Hematopoietic multipotent progenitor cell treated with erythropoietin and hydrocortisone succinate and interleukin-3 and kit ligand, for 8 days (in vitro differentiated cells): ENCODE measurements at regions not wholly inside any gene's neighbourhood (a gene's known extent, or its start where the extent isn't known, plus 50 kb on each side); places are given as distances from the start of the nearest gene placed in this dataset.

ENCODE experiments used
- DNase-seq: peaks from one replicate; pipeline ENCODE4 v3.0.0-alpha.2; 2015

DNA sequence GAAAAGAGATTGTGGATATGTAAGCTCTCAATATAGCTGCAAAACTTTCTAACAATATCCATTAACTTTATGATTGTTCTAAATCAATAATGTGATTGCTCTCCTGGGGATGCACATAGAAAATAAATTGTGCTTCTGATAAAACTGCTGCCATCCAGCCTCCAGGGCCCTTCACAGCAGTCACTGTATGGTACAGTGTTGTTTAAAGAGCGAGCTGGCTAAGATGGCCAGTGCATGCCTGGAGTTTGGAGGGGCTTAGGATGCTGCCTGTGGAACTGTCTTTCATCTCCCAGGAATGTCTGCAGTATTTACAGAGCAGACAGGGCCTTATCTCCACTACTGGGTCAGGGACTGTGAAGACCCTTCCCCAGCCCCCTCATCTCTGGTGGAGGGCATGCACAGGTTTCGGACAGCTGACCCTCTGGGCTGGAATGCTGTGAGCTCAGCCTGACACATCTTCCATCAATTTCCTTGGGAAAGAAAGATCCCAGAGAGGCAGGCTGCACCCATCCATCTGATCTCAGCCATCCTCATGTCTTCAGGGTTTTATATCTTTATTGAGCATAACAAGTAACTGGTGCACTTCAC lies 137.0 kb downstream of the PLPP3 start:
- no peak for DNase-seq

DNA sequence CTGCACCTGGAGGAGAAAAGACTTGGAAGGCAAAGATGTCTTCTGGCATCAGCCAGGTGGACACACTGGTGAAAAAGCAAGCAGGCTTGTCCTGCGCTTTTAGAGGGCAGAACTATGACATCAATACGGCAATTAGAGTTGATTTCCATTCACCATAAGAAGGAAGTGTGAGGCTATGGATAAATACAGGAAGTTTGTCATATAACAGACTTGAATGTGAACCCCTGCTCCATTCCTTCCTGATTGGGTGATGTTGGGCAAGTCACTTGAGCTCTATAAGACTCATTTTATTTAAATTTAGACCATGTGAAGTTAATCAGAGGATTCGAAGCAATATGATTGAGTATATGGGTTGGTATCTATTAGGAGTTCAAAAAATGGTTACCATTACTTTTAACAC lies 137.8 kb downstream of the PLPP3 start:
- DNase-seq = no peak

DNA sequence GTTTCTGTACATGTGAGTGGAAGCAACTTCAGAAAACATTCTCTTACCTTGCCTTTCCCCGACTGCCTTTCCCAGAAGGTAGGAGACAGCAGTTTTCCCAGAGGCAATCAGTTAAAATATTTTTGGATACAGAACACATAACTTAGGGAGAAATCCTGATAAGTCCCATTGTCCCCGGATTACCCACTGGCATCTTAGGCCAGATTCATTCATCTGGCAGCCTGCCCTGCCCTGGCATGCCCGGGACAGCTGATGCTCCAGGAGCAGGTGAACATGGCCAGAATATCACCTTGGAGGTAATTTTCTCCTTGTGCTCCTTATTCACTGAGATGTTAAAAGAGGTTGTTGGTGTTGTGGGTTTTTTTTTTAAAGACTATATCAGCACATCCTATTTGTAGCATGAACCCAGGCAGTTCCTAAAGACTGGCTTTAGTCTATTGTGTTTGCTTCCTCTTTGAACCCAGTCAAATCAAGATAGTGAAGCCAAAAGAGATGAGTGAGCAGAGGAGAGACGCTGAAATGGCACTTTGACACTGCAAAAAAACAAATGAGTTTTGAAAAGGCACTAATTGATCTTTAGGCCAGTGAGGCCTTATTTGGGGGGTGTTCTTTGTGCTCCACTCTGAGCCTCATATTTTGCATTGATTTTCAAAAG lies 139.6 kb downstream of the PLPP3 start:
- no peak for DNase-seq

DNA sequence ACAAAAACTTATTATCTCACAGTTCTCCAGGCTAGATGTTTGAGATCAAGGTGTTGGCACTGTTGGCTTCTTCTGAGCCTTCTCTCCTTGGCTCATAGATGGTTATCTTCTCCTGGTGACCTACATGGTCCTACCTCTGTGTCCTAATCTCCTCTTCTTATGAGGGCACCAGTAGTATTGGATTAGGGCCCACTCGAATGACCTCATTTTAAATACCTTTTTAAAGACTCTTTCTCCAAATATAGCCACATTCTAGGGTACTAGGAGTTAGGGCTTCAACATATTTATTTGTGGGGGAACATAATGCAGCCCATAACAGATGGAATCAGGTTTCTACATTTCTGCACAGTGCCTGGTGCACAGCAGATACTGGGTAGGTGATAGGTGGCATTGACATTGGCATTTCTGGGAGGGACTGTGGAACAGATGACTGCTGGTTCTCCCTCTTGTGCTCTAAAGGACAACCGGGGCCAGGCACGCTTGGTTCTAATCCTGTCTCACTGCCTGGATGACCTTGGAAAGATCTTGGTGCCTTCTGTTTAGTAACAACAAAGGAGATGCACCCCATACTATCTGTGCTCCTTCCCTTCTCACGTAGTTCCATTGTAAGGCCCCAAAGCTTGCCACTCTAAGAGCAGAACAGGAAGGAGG lies 140.3 kb downstream of the PLPP3 start:
- DNase-seq = no peak

DNA sequence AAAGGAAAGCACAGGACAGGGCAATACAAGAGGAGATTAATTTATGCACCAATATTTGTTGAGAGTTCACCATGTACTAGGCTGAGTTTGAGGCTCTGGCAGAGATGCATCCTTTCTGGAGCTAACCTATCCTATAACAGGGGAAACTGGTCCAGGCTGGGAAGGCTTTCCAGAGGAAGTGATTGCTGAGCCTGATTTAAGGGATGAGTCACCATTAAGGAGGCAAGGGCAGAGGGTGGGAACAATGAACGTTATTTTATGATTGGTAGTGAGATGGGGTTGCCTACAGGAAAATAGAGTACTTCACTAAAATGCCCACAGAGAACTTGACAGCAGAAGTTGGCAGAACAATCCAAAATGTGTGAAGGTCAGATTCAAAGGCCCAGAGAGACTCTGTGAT lies 141.4 kb downstream of the PLPP3 start:
- DNase-seq = no peak

DNA sequence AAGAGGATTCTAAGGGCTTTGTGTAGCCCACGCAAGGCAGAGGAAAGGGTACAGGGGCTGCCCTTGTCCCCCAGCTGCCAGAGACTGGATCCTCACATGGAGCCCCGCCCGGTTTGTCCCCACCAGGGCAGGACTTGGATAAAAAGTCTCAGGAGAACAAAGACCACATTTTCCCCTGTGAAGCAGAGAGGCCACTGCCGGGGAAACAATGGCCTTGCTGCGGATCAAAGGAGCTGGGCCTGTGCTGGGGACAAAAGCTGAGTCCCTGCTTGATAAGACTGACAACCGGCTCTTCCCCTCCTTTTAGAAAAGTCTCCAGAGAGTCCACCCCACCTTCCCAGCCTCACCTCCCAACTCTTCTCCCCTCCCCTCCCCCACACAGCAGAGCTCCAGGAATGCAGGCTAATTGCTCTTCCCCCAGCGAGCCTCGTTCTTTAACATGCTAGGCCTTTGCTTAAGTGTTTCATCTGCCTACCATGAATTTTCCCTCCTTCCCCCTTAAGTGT lies 142.4 kb downstream of the PLPP3 start:
- no peak for DNase-seq

DNA sequence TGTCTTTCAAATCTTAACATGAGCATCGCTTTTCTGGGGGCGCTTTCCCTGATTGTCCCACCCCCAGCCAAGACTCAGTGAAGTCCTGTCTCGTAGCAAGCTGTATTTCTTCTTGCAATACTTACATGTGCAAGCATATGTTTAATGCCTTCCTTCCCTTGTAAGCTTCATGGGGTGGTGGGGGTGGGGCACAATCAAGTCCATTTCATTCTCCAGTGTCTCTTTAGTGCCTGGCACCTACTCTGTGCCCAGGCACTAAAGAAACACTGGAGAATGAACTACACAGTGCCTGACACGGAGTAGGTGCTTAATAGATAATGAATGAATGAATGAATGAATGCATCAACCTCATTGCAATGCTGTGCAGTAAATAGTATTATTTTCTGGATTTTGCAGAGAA lies 143.1 kb downstream of the PLPP3 start:
- DNase-seq = no peak

DNA sequence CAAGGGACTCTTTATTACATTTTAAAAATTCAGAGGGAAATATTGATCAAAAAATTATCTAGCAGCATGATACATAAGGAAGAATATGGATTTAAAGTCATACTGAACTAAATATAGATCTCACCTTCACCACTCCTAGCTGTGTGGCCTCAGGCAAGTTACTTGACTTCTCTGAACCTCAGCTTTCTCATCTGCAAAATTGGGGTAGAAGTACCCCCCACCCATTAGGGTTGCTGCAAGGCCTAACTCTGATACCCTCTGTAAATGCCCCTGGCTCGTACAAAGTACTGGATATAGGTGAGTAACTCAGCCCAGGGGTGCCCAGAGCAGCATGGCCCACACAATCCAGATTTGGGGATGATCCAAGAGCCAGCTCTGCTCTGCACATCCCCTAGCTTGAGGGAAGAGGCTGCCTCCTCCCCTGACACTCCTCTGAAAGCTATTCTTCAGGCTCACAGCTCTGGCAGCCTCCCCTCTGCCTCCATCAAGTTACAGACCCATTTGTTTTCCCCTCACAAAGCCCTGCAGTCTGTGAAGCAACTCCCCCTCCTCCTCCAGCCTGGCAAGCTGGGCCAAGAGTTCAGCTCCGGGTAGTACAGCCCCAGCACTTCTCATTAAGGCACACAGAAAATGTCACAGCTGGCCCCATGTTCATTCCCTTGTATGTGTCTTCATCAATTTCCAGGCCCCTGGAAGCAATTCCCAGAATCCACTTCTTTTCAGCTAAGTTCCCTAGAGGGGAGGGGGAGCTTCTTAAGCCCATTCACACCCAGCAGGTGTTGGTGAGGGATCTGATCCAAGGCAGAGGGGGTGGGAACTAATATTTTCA lies 143.7 kb downstream of the PLPP3 start:
- no peak for DNase-seq

DNA sequence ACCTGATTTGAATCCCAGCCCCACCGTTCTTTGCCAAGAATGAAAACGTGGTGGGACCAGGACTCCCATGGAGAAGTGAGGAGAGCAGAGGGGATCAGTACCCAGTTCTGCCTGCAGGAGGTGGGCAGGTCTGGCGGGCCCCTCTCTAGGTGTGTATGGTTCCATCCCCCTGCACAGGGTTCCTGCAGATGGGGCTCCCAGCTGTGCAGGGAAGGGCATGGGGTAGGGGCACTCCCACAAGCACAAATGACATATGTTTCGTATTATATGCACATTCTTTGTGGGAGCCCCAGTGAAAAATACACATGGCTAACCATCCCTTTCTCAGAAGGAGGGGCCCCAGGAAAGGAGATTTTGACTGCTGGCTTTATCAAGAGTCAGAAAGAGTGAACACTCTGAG lies 144.6 kb downstream of the PLPP3 start:
- DNase-seq = no peak

DNA sequence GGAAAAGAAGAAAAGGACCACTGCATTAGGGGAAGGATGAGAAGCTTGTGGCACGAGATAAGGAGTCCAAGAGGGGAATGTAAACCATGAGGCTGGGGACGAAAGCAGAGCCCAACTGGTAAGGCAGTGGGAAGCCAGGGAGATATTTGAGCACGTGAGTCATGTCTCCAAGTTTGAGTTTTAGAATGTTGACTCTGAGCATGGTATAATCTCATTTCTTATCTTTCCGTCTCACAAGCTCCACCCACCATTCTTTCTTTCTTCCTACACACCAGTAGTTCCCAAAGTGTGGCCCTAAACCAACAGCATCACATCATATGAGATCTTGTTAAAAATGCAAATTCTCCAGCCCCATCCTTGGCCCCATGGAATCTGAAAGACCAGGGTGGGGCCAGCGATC lies 145.3 kb downstream of the PLPP3 start:
- DNase-seq = no peak

DNA sequence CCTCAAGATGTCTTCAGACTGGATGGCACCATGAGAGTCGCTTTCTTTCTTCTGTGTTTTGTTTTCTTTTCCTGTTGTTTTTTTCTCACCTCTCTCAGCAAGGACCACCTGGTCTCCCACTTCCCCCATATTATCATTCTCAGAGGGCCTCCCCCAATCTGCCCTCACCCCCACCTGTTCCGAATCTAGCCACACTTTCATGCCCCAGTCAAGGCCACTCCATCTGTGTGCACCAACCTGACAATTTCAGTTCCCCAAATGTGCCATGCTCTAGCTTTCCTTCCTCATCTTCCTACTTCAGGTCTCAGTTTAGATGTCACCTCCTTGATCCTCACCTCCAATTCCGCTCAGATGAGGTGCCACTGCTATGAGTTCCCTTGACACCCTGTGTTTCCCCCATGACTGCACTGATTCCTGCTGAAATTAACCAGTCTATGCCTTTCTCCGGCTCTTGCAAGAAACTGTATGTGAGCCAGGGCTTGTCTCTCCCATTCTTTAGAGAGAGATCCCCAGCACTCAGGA lies 146.2 kb downstream of the PLPP3 start:
- DNase-seq = no peak

DNA sequence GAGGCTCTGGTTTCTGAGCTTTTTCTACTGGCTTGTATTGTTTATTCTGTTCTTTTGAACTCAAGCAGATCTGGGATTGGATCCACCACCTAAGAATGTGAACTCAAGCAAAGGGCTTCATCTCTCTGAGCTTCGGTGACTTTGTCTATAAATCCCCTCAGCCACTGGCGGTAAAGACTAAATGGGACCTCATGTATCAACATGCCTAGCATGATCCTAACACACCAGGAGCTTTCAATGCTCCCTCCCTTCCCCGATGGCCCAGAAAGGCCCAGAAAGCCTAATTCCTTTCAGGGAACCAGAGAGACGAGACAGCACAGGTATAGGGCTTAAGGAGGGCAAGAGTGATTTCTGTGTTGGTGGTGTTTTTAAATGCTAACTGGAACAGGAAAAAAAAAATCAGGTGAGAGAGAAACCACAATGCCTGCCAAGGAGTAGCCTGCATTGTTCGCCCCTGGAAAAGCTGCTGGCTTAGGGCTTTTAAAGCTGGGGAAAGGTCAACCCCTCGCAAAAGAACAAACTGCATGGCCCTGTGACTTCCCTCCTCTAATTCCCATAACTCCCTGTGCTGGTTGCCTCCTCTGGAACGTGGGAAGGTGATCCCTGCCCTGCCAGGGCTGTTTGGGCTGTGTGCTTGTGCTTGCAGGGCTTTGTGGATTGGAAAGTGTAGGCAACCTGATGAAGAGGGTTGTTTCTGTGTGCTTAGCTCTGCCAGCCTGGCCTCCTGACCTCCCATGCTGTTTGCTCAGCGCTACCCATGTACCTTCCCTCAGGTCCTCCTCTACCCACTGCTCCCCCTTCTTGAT lies 147.0 kb downstream of the PLPP3 start:
- no peak for DNase-seq

DNA sequence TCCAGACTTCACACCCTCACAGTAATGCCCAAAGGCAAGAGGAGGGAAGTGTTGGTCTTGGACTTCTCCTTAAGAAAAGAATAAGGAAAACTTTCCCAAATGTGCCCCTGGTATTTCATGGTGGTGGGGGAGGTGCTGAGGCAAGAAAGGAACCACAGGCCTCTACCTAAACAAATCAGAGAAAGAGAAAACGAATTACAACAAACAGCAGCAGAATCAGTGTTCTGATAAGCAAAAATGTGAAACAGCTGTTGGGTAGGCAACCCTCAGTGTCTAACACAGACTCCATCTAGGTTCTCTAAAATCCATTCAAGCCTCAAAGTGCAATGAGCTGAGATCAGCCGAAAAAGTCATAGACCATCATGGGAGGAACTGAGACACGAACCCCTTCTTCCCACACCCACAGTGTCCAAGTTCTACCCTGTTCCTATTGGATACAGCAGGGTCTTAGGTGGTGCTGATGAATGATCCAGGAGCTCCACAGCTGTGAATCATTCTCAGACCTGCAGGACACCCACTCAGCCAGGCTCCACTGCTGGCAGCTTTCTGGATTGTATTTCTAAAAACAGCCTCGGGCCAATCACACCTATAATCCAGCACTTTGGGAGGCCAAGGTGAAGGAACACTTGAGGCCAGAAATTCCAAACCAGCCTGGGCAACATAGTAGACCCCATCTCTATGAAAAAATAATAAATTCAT lies 149.1 kb downstream of the PLPP3 start:
- no peak for DNase-seq

DNA sequence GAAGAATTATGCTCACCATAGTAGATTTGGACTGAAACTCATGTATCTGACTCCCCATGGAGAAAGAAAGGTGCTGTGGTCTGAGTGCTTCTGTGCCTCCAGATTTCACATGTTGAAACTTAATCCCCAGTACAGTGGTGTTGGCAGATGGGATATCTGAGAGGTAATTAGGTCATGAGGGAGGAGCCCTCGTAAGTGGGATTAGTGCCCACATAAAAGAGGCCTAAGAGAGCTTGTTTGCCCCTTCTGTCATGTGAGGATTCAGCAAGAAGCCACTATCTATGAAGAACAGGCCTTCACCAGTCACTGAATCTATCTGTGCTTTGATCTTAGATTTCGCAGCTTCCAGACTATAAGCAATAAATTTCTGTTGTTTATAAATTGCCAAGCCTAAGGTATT lies 150.1 kb downstream of the PLPP3 start:
- DNase-seq = no peak

DNA sequence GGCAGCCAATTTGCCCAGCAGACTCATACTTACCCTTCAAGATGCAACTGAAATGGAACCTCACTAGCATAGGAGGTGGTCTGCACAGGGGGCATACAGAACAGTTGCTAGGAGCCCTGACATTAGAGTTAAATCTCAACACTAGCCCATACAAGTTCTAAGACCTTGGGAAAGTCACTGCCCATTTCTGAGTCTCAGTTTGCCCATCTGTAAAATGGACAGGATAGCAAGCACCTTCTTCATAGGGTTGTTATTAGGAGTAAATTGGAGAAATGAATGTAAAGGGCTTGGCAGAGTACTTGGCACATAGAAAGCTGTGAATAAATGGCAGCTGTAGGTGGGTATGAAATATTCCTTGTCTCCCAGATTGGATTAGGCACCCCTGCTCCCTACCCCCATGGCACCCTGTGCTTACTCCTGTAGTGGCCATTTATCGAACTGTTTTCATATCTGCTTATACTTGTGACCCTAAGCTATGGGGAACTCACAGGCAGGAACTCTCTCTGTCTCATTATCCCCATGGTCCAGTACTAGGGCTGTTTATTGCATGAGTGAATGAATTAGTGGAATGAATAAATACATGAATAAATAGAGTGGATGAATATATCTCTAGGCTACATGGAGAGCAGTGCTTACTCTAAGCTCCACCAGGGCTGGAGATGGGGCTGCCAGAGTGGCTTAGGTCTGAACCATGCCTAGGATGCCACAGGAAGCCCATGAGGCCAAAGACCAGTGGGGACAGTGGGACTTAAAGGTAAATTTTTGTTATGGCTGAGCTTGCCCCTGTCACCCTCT lies 152.6 kb downstream of the PLPP3 start:
- DNase-seq = no peak

DNA sequence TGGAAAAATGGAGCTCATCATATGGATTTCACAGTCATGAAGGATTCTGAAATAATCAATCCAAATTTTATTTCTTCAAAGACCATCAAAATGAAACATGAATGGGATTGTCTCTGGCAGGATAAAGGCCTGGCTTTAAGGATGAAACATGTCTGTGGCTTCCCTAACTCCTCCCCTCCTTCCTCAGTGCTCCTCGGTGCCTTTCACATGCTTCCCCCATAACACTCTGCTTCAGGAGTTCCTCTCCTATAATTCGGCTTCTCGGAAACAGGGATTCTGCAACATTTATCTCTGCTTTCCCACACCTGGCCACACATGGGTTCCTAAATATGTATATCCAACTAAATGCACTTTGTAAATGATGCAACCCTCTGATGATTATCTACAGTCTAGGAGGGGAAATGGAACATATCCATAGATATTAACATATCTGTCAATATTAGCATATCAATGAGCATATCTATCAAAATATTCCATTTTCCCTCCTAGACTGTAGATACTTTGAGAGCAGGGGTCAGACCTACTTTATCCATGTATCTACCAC lies 153.8 kb downstream of the PLPP3 start:
- DNase-seq = no peak

DNA sequence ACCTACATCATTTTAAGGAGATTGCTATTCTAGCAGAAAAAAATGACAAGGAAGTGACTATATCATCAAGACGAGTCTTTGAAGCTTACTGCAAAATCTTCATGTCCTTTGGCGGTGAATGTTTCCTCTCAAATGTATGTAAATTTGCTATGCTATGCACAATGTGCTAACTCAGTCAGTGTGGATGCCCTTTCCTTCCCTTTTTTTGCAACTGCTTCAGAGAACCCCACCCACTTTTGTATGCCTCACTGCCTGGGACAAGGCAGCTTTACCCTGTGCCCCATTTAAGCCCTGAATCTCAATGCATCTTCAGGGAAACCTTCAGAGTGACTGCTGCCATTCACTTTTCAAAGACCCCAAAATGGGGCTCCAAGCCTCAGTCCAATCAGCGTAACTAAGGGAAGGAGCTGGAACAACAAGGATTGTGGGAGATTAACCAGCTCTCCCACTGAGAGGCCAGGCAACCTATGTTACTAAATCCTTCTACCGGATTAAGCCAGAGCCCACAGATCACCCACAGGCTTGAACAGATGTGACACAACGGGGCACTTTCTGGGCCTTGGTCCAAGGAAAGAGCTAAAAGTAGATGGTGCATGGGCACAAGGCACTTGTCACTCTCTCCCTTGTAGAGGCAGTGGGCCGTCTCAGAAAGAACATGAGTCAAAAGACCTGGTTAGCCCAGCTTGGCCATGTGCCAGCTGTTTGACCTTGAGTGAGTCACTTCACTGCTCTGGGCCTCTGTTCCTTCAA lies 154.4 kb downstream of the PLPP3 start:
- DNase-seq = peak; percentile 13

DNA sequence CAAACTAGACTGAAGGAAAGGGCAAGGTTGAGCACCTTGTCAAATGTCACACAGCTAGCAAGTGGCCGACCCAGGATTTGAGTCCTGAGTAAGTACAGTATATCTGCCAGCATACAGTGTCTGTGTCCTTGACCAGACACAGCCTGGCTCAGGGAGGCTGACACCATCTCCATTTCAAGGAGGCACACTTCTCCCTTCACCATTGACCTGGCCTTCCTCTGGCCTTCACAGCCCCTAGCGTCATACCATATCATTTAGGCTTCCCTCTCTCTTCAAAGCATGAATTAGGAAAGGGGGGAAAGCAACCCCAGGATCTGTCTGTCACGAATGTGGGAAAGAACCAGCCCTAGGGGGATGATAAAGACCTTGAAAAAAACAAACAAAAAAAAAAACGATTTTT lies 155.6 kb downstream of the PLPP3 start:
- DNase-seq = no peak

DNA sequence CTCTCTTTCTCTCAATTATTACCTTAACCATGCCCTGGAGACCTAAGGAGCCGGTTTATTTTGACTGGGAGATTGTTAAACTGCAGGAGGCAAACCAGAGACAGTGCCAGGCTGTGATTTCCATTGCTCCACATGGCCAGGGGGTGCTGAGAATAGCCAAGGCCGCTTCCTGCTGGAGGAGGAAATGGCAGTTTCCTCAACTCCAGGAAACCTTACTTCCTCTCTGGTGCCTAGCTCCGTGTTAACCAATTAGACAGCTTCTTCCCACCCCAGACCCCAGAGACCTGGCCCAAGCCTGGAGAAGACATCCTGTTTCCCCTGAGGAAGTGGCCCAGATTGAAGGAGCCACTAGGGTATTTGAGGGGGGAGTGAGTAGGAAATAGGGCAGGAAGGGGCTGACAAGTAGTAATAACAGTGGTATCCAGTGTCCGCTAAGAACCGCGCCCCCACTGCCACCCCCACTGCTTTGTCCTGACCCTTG lies 161.2 kb downstream of the PLPP3 start:
- DNase-seq = no peak

DNA sequence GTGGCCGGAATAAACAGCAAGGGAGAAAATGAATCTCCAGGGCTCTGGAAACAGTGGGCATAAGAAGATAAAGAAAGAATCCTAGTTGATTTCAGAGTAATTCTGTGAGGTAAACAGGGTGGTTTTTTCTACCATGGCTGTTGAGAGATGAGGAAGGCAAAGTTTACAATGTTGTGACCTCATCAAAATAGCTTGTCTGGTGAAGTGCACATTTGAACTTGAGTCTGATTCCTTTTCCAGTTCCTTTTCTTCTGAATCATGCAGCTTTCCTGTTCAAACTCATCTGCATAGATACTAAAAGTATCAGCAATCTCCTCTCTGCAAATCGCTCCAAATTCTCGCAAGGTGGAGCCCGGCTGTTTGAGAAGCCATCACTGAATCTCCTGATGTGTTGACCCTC lies 161.7 kb downstream of the PLPP3 start:
- no peak for DNase-seq
